ENCODE measurements at regions not wholly inside any gene's neighbourhood (a gene's known extent, or its start where the extent isn't known, plus 50 kb on each side); places are given as distances from the start of the nearest gene placed in this dataset.
"Not testable (repeated sequence)": the region's sequence is repeated elsewhere in the genome, so short reads cannot be mapped to it uniquely, and the experiment has no call there.

DNA sequence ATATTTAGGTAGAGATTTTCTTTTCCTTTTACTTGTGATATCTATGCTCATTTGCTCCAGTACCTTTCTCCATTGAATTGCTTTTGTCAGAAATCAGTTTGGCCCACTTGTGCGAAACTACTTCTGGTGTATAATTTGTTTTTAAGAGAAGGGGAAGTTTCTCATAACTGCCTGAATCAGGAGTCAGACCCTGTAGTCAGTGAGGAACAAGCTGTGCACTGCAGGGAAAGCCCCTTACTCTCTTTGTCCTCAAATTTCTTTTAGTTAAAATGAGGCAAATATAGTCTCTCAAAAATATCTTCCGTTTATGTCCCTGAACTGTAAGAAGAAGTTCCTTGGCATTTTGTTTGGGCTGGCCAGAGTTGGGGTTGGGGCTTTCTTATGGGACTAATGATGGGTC, 109.9 kb downstream of the ZFY start:
- intact Hi-C loops (cut with micrococcal nuclease) = no loop called here
- Histone ChIP-seq H3K9me1 (replicated peaks; ENCODE audit: control insufficient read depth, extremely low read depth, insufficient read depth, low read length) (no peaks in the 10 kb centered on the region), H3K9me3 (replicated peaks; ENCODE audit: control insufficient read depth, insufficient read depth, low read length) (no peaks in the 10 kb centered on the region), H3K27me3 (ENCODE audit: control insufficient read depth in 2 of 2, insufficient read depth in 2 of 2, low read length in 2 of 2) (no peaks in the 10 kb centered on the region), H3K27ac (ENCODE audit: insufficient read depth, low read depth, low read length) (no peak overlapping the region), H3K4me3 (replicated peaks in 1 of 3; ENCODE audit: insufficient read depth in 1 of 3, low read depth in 1 of 3, low read length in 3 of 3) (no peak overlapping the region), H2AFZ (ENCODE audit: low read depth, low read length) (no peak overlapping the region), H4K20me1 (replicated peaks; ENCODE audit: control insufficient read depth, extremely low read depth, insufficient read depth, low read length) (no peaks in the 10 kb centered on the region), H3K4me1 (ENCODE audit: control insufficient read depth, extremely low read depth, insufficient read depth, low read length) (no peaks in the 10 kb centered on the region), H3K9ac (replicated peaks; ENCODE audit: extremely low read depth, insufficient read depth, low read length) (no peak overlapping the region), H3K4me2 (ENCODE audit: insufficient read depth, low read length) (no peak overlapping the region), H3K79me2 (ENCODE audit: control insufficient read depth, insufficient read depth, low read length) (no peaks in the 10 kb centered on the region), H3K36me3 (ENCODE audit: control insufficient read depth in 2 of 2, extremely low read depth in 1 of 2, insufficient read depth in 2 of 2, low read length in 2 of 2) (no peaks in the 10 kb centered on the region)
- ChIA-PET CTCF (no interaction called here), POLR2A (no interaction called here)
- no TSS peak for BruUV-seq (replicated peaks)
- TF ChIP-seq GATA2 (IDR thresholded peaks at IDR 0.05; ENCODE audit: insufficient read depth, insufficient read length, low read depth, low read length) = no peak
- TF ChIP-seq, protein P1, sequence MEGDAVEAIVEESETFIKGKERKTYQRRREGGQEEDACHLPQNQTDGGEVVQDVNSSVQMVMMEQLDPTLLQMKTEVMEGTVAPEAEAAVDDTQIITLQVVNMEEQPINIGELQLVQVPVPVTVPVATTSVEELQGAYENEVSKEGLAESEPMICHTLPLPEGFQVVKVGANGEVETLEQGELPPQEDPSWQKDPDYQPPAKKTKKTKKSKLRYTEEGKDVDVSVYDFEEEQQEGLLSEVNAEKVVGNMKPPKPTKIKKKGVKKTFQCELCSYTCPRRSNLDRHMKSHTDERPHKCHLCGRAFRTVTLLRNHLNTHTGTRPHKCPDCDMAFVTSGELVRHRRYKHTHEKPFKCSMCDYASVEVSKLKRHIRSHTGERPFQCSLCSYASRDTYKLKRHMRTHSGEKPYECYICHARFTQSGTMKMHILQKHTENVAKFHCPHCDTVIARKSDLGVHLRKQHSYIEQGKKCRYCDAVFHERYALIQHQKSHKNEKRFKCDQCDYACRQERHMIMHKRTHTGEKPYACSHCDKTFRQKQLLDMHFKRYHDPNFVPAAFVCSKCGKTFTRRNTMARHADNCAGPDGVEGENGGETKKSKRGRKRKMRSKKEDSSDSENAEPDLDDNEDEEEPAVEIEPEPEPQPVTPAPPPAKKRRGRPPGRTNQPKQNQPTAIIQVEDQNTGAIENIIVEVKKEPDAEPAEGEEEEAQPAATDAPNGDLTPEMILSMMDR (IDR thresholded peaks at IDR 0.05; ENCODE audit: extremely low read depth in 1 of 2, insufficient read depth in 1 of 2, low read depth in 1 of 2, low read length in 2 of 2) = no peak
- no peak for TF ChIP-seq EZH2 (IDR thresholded peaks at IDR 0.05; ENCODE audit: borderline replicate concordance, low read depth, low read length, severe bottlenecking)
- no peak for TF ChIP-seq FOS (IDR thresholded peaks at IDR 0.05; ENCODE audit: borderline replicate concordance, insufficient read depth, low read length)
- TF ChIP-seq, protein P2, sequence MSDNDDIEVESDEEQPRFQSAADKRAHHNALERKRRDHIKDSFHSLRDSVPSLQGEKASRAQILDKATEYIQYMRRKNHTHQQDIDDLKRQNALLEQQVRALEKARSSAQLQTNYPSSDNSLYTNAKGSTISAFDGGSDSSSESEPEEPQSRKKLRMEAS (IDR thresholded peaks at IDR 0.05; ENCODE audit: insufficient read depth, insufficient read length) = no peak
- no peak for TF ChIP-seq JUN (IDR thresholded peaks at IDR 0.05; ENCODE audit: borderline replicate concordance, insufficient read depth, insufficient read length, low read depth)
- TF ChIP-seq MYC (IDR thresholded peaks at IDR 0.05; ENCODE audit: low read depth, low read length) = no peak
- no peak for TF ChIP-seq POLR2A (IDR thresholded peaks at IDR 0.05; ENCODE audit: low read depth, low read length)
- TF ChIP-seq POLR2AphosphoS5 (IDR thresholded peaks at IDR 0.05; ENCODE audit: insufficient read depth, low read depth, low read length) = no peak
- dilution Hi-C loops (cut with MboI; ENCODE audit: extremely low pct_ligation_motif_present, low sequenced_read_pairs) = no loop called here
- FAIRE-seq = no peak
- no peak for DNase-seq (ENCODE audit: low read depth, low spot score)

DNA sequence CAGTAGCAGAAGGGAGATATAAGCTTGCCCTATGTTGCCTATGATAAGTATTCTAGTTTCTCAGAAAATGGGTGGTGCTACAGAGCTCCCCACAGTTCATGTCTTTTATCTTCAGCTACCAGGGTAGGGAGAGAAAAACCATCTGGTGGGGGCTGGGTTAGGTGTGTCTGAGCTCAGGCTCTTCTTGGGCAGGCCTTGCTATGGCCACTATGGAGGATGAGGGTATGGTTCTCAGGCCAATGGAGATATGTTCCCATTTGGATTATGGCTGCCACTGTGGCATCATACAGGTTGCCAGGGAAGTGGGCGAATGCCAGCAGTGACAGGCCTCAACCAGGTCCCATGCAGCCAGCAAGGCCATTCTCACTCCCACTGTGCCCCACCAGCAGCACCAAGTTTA, 120.3 kb downstream of the ZFY start:
- H3K27ac ChIP-seq (ENCODE audit: insufficient read depth, low read depth, low read length); POLR2A ChIA-PET; dilution Hi-C loops (cut with MboI; ENCODE audit: extremely low pct_ligation_motif_present, low sequenced_read_pairs); H3K36me3 ChIP-seq (ENCODE audit: control insufficient read depth in 2 of 2, extremely low read depth in 1 of 2, insufficient read depth in 2 of 2, low read length in 2 of 2); H3K4me1 ChIP-seq (ENCODE audit: control insufficient read depth, extremely low read depth, insufficient read depth, low read length); H3K4me3 ChIP-seq (replicated peaks in 1 of 3; ENCODE audit: insufficient read depth in 1 of 3, low read depth in 1 of 3, low read length in 3 of 3); H3K27me3 ChIP-seq (ENCODE audit: control insufficient read depth in 2 of 2, insufficient read depth in 2 of 2, low read length in 2 of 2); intact Hi-C loops (cut with micrococcal nuclease); H3K4me2 ChIP-seq (ENCODE audit: insufficient read depth, low read length); H3K9me1 ChIP-seq (replicated peaks; ENCODE audit: control insufficient read depth, extremely low read depth, insufficient read depth, low read length); DNase-seq (ENCODE audit: low read depth, low spot score); H3K79me2 ChIP-seq (ENCODE audit: control insufficient read depth, insufficient read depth, low read length); FAIRE-seq; H2AFZ ChIP-seq (ENCODE audit: low read depth, low read length); CTCF ChIA-PET; BruUV-seq (replicated peaks); H3K9me3 ChIP-seq (replicated peaks; ENCODE audit: control insufficient read depth, insufficient read depth, low read length); H4K20me1 ChIP-seq (replicated peaks; ENCODE audit: control insufficient read depth, extremely low read depth, insufficient read depth, low read length); H3K9ac ChIP-seq (replicated peaks; ENCODE audit: extremely low read depth, insufficient read depth, low read length): not testable (repeated sequence)

- H2AFZ ChIP-seq (ENCODE audit: low read depth, low read length); H3K9ac ChIP-seq (replicated peaks; ENCODE audit: extremely low read depth, insufficient read depth, low read length); CTCF ChIA-PET; H3K4me3 ChIP-seq (replicated peaks in 1 of 3; ENCODE audit: insufficient read depth in 1 of 3, low read depth in 1 of 3, low read length in 3 of 3); H3K79me2 ChIP-seq (ENCODE audit: control insufficient read depth, insufficient read depth, low read length); H3K9me3 ChIP-seq (replicated peaks; ENCODE audit: control insufficient read depth, insufficient read depth, low read length); intact Hi-C loops (cut with micrococcal nuclease); H3K27ac ChIP-seq (ENCODE audit: insufficient read depth, low read depth, low read length); H4K20me1 ChIP-seq (replicated peaks; ENCODE audit: control insufficient read depth, extremely low read depth, insufficient read depth, low read length); DNase-seq (ENCODE audit: low read depth, low spot score); H3K36me3 ChIP-seq (ENCODE audit: control insufficient read depth in 2 of 2, extremely low read depth in 1 of 2, insufficient read depth in 2 of 2, low read length in 2 of 2); dilution Hi-C loops (cut with MboI; ENCODE audit: extremely low pct_ligation_motif_present, low sequenced_read_pairs); FAIRE-seq; BruUV-seq (replicated peaks); H3K4me1 ChIP-seq (ENCODE audit: control insufficient read depth, extremely low read depth, insufficient read depth, low read length); H3K27me3 ChIP-seq (ENCODE audit: control insufficient read depth in 2 of 2, insufficient read depth in 2 of 2, low read length in 2 of 2); POLR2A ChIA-PET; H3K4me2 ChIP-seq (ENCODE audit: insufficient read depth, low read length); H3K9me1 ChIP-seq (replicated peaks; ENCODE audit: control insufficient read depth, extremely low read depth, insufficient read depth, low read length): not testable (repeated sequence)
Observed at GRCh38 chrY:3058342-3058741, 123.2 kb downstream of the ZFY start.
